HG03342 (cell line): ENCODE measurements at regions not wholly inside any gene's neighbourhood (a gene's known extent, or its start where the extent isn't known, plus 50 kb on each side); places are given as distances from the start of the nearest gene placed in this dataset.

Experiments used
- ATAC-seq: cut with Tn5 transposase; IDR thresholded peaks from one replicate; pipeline ENCODE4 v1.9.1; 2021; ENCODE audit warnings: mild to moderate bottlenecking, moderate library complexity; ENCODE audit not compliant: unreplicated experiment

GRCh38 chr5:8457187-8458037 is 588.5 kb downstream of the MTRR start:
- ATAC-seq = no peak

- no peak for ATAC-seq
Measured at GRCh38 chr5:8458038-8458383, 589.1 kb downstream of the MTRR start.

- ATAC-seq = no peak
Measured at GRCh38 chr5:8461543-8461942, 592.6 kb downstream of the MTRR start.

- no peak for ATAC-seq
Measured at GRCh38 chr5:8462565-8462964, 593.6 kb downstream of the MTRR start.

- no peak for ATAC-seq
Measured at GRCh38 chr5:8470489-8470888, 601.5 kb downstream of the MTRR start.

- ATAC-seq = no peak
Measured at GRCh38 chr5:8471581-8471980, 602.6 kb downstream of the MTRR start.

DNA sequence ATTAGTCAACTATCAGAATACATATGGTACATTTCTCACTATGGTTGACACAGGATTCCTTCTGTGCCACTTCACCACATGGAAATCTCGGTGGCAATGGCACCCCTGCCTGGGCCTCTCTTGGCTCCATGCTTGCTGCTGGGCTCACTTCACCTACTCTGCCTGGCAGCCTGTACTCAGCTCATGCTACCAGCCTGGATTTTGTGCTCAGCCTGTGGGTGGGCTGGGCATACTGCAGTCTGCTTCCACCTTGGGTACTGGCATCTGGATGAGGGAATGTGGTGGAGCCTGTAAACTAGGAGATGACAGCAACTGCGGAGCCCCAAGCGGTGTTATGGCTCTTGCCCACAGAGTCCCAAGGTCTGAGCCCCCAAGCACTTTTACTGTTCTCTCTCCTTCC is 604.1 kb downstream of the MTRR start:
- ATAC-seq = no peak

DNA sequence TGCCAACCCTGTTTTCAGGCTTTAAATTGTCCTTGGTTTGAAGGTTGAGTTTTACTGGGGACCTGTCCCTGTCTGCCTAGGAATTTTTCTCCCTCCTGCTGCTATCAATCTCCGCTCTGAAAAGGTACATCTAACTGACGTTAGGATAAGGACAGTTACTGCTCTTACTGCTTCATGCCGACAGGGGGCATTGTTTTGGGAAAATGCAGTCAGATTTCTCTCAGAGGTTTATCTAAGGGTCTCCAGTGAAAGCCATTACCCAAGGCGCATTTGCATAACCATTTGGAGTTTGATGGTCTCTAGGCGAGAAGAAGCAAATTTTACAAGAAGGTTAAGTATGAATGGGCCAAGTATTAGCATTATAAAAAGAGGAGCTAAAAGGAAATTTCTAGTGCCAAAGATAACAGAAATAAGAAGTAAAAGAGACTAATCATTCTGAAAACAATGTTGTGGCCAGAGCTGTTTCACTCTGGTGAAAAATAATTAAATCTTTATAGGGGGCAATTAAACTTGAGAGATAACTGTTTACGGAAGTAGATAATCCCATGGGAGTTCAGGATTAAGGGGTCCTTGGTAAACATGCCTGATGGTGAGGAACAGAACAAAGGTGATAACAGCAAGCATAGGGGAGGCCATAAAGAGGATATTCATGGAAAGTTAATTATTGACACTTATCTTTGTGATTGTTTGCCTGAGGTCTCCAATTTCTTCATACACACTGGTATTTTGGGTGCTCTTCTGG is 605.0 kb downstream of the MTRR start:
- no peak for ATAC-seq

DNA sequence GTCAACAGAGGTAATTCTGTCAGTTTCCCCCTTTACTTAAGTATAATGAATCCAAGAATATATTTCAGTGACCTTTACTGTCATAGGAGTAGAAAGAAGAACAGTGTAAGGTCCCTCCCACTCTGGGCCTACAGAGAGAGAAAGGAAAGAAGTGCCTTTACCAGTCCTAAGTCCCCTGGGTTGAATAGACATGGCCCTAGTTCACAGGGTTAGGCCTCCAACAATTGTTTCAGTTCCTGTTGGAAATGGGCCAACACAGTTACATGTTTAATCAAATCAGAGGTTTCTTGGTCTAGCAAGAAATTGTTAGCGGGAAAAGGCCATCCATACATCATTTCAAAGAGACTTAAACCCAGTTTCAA is 605.6 kb downstream of the MTRR start:
- no peak for ATAC-seq

GRCh38 chr5:8478326-8478725 is 609.4 kb downstream of the MTRR start:
- no peak for ATAC-seq

DNA sequence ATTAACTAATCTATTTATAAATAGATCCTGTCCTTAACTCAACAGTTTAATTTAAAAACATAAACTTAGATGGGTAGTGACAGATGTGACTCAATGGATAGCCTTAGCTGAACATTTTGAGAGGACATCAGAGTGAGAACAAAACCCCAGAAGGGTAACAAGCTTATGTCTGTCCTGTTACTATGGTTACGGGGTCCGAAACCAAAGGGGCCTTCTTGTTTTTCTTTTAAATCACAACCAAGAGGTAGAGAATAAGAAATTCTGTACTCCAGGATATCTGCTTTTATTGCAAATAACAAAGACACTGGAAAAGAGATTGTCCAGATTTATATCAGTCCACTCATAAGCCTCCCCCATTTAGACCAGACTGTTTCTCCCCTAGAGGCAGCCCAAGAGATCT is 612.1 kb downstream of the MTRR start:
- ATAC-seq = no peak

DNA sequence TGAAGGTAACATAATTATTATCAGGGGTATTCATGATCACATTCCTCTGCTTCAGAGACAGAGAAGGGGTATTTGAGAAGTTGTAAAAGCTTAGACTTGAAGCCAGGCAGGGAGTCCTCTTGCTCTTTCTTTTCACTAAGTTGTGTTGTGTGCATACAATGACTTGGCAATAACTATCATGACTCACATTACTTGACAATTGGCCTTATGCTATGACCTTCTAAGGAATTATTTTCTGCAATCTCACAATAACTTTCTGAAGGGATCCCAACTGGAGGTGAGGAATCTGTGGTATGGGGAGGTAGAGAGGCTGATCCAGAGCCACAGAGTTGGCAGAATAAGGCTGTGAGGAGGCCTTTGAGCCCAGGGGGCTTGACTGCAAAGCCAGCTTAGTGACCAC is 622.3 kb downstream of the MTRR start:
- ATAC-seq = no peak

- ATAC-seq = no peak
Measured at GRCh38 chr5:8493176-8493575, 624.2 kb downstream of the MTRR start.

GRCh38 chr5:8500426-8500825 is 631.5 kb downstream of the MTRR start:
- ATAC-seq = no peak

DNA sequence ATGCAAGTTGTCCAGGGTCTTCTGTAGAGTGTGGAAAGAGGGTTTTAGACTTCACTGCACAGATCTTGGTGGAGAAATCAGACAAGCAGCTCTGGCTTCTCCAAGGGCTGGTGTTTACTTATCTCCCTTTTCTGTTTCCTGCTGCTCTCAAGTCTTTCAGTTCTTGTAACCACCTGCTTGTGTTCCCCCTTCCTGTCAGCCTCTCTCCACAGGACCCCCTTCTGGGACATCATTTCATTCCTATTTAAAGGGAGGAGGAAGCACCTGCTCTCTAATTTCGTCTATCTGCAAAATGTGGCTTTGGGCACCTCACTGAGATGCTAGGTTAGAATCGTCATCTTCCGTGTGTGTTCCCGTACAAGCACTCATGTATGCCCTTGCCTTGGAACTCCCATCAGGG is 636.2 kb downstream of the MTRR start:
- ATAC-seq = no peak

- ATAC-seq = no peak
Measured at GRCh38 chr5:8508231-8508630, 639.3 kb downstream of the MTRR start.

GRCh38 chr5:8516356-8516755 is 647.4 kb downstream of the MTRR start:
- no peak for ATAC-seq

DNA sequence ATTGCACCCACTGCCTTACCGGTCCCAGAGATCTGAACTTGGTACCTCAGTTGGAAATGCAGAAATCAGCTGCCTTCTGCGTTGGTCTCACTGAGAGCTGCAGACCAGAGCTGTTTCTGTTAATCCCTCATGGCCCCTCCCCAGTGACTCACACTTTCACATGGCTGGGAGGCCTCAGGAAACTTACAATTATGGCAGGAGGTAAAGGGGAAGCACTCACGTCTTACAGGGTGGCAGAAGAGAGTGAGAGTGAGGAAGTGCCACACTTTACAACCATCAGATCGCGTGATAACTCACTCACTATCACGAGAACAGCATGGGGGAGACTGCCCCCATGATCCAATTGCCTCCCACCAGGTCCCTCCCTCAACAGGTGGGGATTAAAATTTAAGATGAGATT is 648.5 kb downstream of the MTRR start:
- ATAC-seq = no peak

- ATAC-seq = no peak
Measured at GRCh38 chr5:8520917-8521316, 652.0 kb downstream of the MTRR start.

- no peak for ATAC-seq
Measured at GRCh38 chr5:8521991-8522390, 653.0 kb downstream of the MTRR start.

DNA sequence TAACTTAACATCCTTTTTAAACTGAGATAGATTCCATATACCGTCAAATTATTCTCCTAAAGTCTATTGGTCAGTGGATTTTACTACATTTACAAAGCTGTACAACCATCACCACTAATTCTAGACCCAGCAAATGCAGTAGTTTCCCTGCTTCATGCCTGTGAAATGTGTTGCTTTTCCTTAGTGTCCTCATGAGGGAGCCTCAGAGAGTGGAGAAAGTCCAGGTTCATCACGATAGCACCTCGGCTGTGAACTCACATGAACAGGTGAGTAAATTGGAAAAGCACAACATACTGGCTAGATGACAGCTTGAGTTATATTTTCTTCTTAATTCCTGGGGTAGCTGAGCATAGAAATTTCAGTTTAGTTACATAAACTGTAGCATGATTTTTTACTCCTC is 653.7 kb downstream of the MTRR start:
- ATAC-seq = no peak

DNA sequence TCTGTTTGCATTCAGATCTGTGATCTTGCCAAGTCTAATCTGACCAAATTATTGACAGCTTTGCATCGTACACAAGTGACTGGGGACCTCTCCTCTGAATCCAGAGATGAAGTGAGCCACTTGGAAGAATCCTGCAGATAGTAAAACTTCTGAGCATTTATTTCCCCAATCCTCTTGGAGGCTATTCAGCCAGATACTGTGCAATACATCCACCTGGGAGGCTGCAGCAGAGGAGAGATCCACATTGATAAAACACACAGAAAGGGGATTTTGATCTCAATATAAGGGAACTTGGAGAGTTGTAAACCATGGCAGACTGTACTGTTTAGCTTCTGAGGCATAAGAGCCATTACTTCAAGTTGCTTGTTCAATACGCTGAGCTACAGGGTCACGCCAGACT is 654.6 kb downstream of the MTRR start:
- ATAC-seq = no peak

DNA sequence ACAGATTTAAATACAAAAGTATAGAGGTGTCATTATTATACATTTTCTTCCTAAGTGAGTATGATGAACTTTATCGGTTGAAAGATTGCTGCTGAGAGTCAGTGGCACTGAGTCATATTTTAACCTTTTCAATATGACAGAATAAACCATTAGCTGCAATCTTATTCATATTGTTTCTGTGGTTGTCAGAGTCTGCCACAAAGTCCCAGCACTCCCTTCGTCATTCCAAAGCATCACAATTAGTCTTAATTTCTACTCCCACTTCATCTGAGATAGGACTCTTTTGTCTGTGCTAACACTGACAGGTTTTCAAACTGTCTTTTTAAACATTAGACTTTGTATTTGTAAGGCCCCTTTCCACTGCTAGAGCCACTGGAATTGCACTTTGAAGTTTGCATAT is 656.9 kb downstream of the MTRR start:
- ATAC-seq = no peak
